ENCODE measurements at regions not wholly inside any gene's neighbourhood (a gene's known extent, or its start where the extent isn't known, plus 50 kb on each side); places are given as distances from the start of the nearest gene placed in this dataset.
"Not testable (repeated sequence)": the region's sequence is repeated elsewhere in the genome, so short reads cannot be mapped to it uniquely, and the experiment has no call there.

GRCh38 chr22:48911067-48911466 lies 916.6 kb downstream of the BRD1 start:
- H3K9me3 ChIP-seq (ENCODE audit: insufficient read depth, low read depth, low read length); H3K4me1 ChIP-seq (ENCODE audit: insufficient read depth, low read length, poor library complexity, severe bottlenecking); H3K9ac ChIP-seq (ENCODE audit: low read depth, low read length, poor library complexity, severe bottlenecking); H3K79me2 ChIP-seq (ENCODE audit: insufficient read depth, low read length); H3K4me3 ChIP-seq (ENCODE audit: low read length, poor library complexity, severe bottlenecking); H3K4me2 ChIP-seq (ENCODE audit: low read depth, low read length, poor library complexity, severe bottlenecking); H3K36me3 ChIP-seq (ENCODE audit: insufficient read depth, low read length); H4K20me1 ChIP-seq (ENCODE audit: insufficient read depth, low read length, poor library complexity, severe bottlenecking); H3K9me2 ChIP-seq (replicated peaks; ENCODE audit: low read depth, low read length); H2AFZ ChIP-seq (ENCODE audit: low read length); H3K27me3 ChIP-seq (ENCODE audit: insufficient read depth, low read length, poor library complexity, severe bottlenecking); H3F3A ChIP-seq (ENCODE audit: low read depth): not testable (repeated sequence)

GRCh38 chr22:48908547-48908946 lies 919.1 kb downstream of the BRD1 start:
- H3F3A ChIP-seq (ENCODE audit: low read depth): no peaks in the 10 kb centered on the region
- no peak overlapping the region for H3K9ac ChIP-seq (ENCODE audit: low read depth, low read length, poor library complexity, severe bottlenecking)
- H3K27me3 ChIP-seq (ENCODE audit: insufficient read depth, low read length, poor library complexity, severe bottlenecking): no peaks in the 10 kb centered on the region
- no peaks in the 10 kb centered on the region for H3K4me1 ChIP-seq (ENCODE audit: insufficient read depth, low read length, poor library complexity, severe bottlenecking)
- no peak overlapping the region for H3K4me3 ChIP-seq (ENCODE audit: low read length, poor library complexity, severe bottlenecking)
- H3K9me2 ChIP-seq (replicated peaks; ENCODE audit: low read depth, low read length): no peaks in the 10 kb centered on the region
- H2AFZ ChIP-seq (ENCODE audit: low read length): no peak overlapping the region
- H4K20me1 ChIP-seq (ENCODE audit: insufficient read depth, low read length, poor library complexity, severe bottlenecking): no peaks in the 10 kb centered on the region
- H3K9me3 ChIP-seq (ENCODE audit: insufficient read depth, low read depth, low read length): no peaks in the 10 kb centered on the region; the same call in 1 of the 2 replicates
- TF ChIP-seq EZH2phosphoT487 (IDR thresholded peaks at IDR 0.05; ENCODE audit: borderline replicate concordance) (no peak), CTCF (conservative IDR thresholded peaks at IDR 0.05; ENCODE audit: low read length) (no peak)
- H3K79me2 ChIP-seq (ENCODE audit: insufficient read depth, low read length): no peaks in the 10 kb centered on the region
- no peak overlapping the region for H3K4me2 ChIP-seq (ENCODE audit: low read depth, low read length, poor library complexity, severe bottlenecking)
- H3K36me3 ChIP-seq (ENCODE audit: insufficient read depth, low read length): no peaks in the 10 kb centered on the region

- H3K4me2 ChIP-seq (ENCODE audit: low read depth, low read length, poor library complexity, severe bottlenecking): no peak overlapping the region
- H3K4me1 ChIP-seq (ENCODE audit: insufficient read depth, low read length, poor library complexity, severe bottlenecking): no peaks in the 10 kb centered on the region
- H2AFZ ChIP-seq (ENCODE audit: low read length): no peak overlapping the region
- H3K4me3 ChIP-seq (ENCODE audit: low read length, poor library complexity, severe bottlenecking): no peak overlapping the region
- no peaks in the 10 kb centered on the region for H3K27me3 ChIP-seq (ENCODE audit: insufficient read depth, low read length, poor library complexity, severe bottlenecking)
- no peak overlapping the region for H3K9ac ChIP-seq (ENCODE audit: low read depth, low read length, poor library complexity, severe bottlenecking)
- H4K20me1 ChIP-seq (ENCODE audit: insufficient read depth, low read length, poor library complexity, severe bottlenecking): no peaks in the 10 kb centered on the region
- no peaks in the 10 kb centered on the region for H3F3A ChIP-seq (ENCODE audit: low read depth)
- H3K36me3 ChIP-seq (ENCODE audit: insufficient read depth, low read length): no peaks in the 10 kb centered on the region
- H3K79me2 ChIP-seq (ENCODE audit: insufficient read depth, low read length): no peaks in the 10 kb centered on the region
- H3K9me2 ChIP-seq (replicated peaks; ENCODE audit: low read depth, low read length): no peaks in the 10 kb centered on the region
- no peaks in the 10 kb centered on the region; the same call in 1 of the 2 replicates for H3K9me3 ChIP-seq (ENCODE audit: insufficient read depth, low read depth, low read length)
- no peak for TF ChIP-seq CTCF (conservative IDR thresholded peaks at IDR 0.05; ENCODE audit: low read length)
Observed at GRCh38 chr22:48907591-48907990, 920.1 kb downstream of the BRD1 start.

GRCh38 chr22:48906216-48906835 lies 921.3 kb downstream of the BRD1 start:
- Histone ChIP-seq H3K36me3 (ENCODE audit: insufficient read depth, low read length) (no peaks in the 10 kb centered on the region), H3K9me2 (replicated peaks; ENCODE audit: low read depth, low read length) (no peaks in the 10 kb centered on the region), H3K27me3 (ENCODE audit: insufficient read depth, low read length, poor library complexity, severe bottlenecking) (no peaks in the 10 kb centered on the region), H3K4me3 (ENCODE audit: low read length, poor library complexity, severe bottlenecking) (no peak overlapping the region), H3K4me1 (ENCODE audit: insufficient read depth, low read length, poor library complexity, severe bottlenecking) (no peaks in the 10 kb centered on the region), H2AFZ (ENCODE audit: low read length) (no peak overlapping the region), H4K20me1 (ENCODE audit: insufficient read depth, low read length, poor library complexity, severe bottlenecking) (no peaks in the 10 kb centered on the region), H3K4me2 (ENCODE audit: low read depth, low read length, poor library complexity, severe bottlenecking) (no peak overlapping the region), H3K79me2 (ENCODE audit: insufficient read depth, low read length) (no peaks in the 10 kb centered on the region), H3K9ac (ENCODE audit: low read depth, low read length, poor library complexity, severe bottlenecking) (no peak overlapping the region), H3F3A (ENCODE audit: low read depth) (no peaks in the 10 kb centered on the region), H3K9me3 (ENCODE audit: insufficient read depth, low read depth, low read length) (no peaks in the 10 kb centered on the region; the same call in 1 of the 2 replicates)
- TF ChIP-seq CTCF (conservative IDR thresholded peaks at IDR 0.05; ENCODE audit: low read length): no peak
- TF ChIP-seq EZH2phosphoT487 (IDR thresholded peaks at IDR 0.05; ENCODE audit: borderline replicate concordance): no peak
